Hypothalamus (tissue), 51 donors: ENCODE measurements at regions not wholly inside any gene's neighbourhood (a gene's known extent, or its start where the extent isn't known, plus 50 kb on each side); places are given as distances from the start of the nearest gene placed in this dataset.
"Not testable (repeated sequence)": the region's sequence is repeated elsewhere in the genome, so short reads cannot be mapped to it uniquely, and the experiment has no call there.

Source experiments
- DNase-seq, 51 donors: peaks; one replicate each; lab custom pipeline; 2025; lab: John Stamatoyannopoulos, UW

GRCh38 chr7:45401155-45401554 lies 173.0 kb upstream of the ADCY1 start:
- no peak for DNase-seq

- no peak for DNase-seq
Observed at GRCh38 chr7:45401851-45402250, 172.3 kb upstream of the ADCY1 start.

DNA sequence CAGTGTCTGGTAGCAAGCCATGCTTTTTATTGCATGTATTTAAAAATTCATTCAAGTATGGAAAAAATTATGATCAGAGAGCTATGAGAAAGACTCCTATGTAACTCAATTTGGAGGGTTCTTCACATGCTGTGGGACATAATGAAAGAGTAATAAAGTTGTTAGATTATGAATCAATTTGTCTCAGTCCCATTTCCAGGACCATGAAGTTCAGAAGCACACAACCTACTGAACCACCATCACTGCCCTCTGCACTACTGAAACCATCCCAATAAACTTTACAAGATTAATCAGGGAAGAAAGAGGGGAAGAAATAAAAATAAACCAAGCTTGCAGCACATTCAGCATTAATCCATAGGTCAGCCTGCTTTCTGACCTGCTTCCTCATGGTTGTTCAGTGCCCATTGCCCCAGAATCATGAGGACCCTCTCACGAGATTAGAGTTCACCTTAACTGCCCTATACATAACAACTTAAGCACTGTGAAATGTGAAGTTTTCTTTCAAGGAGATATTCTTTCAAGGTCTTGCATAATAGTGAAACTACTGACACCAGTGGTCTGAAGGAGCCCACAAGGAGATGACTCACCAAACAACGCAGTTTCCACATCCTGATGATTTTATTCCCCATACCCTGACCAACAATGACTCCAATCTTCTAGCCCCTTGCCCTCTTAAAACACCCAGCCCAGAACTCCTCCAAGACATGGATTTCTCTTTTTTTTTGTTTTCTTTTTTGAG lies 171.5 kb upstream of the ADCY1 start:
- DNase-seq, result no peak

DNA sequence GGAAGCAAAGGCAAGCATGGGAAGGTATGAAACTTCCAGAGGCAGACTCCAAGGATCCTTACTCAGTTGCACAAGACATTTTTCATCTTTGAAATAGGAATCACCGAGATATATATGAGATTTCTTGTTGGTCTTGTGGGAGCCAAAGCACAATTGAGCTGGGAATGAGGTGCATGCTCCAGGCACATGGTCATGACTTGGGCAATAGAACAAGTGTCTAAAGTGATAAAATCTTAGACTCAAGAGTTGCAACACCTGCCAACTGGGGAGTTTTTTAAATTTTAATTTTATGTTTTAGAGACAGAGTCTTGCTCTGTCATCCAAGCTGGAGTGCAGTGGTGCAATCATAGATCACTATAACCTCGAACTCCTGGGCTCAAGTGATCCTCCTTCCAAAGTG lies 169.5 kb upstream of the ADCY1 start:
- no peak for DNase-seq

DNA sequence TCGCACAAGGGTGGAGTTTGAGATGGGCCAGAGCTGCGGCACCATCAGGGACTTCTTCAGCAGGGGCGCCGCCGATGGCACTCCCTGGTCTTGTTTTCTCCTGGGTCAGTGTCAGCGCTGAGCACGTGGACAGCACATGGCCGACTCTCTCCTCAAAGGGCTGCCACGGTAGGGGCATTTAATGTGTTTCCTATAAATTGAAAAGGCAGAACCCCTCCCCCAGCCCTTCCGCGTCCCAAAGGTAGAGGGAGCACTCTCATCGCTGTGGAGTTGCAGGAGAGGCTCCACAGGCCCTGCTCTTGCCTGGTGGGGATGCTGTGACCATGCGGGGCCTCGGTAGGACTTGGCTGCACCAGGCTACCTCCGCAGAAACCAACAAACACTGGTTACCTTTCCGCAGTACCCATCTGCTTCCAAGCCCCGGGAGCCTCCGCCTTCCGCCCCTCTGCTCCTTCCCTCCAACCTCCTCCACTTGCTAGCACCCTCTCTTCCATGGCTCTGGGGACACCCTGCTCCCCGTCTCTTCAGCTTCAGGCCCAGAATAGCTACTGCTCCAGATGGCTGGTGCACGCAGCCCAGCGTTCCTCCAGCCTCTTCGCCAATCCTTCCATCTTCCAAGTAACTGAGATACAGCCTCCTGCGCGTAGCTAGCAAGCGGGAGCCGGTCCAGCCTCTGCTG lies 166.3 kb upstream of the ADCY1 start:
- peak in 2 of 51 donors; percentile 10 to 36 for DNase-seq

DNA sequence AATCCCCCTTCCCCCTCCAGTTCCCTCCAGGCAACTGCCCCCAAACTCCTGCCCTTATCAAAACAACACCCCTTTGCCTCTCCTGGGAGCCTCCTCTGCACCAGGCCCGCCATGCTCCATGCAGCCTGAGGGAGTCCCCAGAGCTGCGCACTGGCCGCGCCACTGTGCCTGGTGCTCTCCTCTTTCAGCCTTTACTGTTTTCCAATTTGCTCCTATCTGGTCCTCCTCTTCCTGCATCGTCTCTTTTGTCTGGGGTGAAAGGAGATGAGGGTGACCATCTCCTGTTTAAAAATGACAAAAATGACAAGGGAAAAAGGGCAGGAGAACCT lies 165.8 kb upstream of the ADCY1 start:
- no peak for DNase-seq

DNA sequence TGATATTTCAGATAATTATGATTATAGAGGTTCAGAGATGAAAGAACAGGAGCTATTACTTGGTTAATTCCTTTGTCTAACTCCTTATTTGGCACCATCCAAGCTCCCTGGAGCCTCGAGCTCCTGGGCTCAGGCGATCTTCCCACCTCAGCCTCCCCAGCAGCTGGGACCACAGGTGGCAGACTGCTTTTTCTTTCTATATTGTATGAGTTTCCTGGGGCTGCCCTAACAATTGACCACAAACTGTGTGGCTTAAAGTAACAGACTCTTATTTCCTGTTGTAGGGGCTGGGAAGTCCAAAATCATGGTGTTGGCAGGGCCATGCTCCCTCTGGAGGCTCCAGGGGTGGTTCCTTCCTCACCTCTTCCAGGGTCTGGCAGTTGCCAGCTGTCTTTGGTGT lies 163.3 kb upstream of the ADCY1 start:
- no peak for DNase-seq

- no peak for DNase-seq
Observed at GRCh38 chr7:45413419-45413818, 160.7 kb upstream of the ADCY1 start.

DNA sequence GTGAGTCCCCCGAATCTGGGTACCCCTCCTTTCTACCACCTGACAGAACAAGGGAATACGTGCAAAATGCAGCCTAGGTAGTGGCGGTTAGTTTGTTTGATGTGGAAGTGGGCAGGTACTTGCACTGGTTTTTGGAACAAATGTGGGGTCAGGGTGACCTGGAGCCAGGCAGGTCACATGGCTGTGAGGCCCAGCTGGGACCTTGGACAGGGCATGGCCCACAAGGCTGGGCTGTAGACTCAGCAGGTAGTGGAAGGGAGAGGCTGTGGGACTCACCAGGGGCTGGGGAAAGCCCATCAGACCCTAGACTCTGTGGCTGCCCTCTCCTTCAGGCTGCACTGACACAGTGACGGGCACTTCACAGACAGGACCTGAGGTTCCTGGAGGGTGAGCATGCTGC lies 159.9 kb upstream of the ADCY1 start:
- DNase-seq, result no peak

- DNase-seq, result no peak
Observed at GRCh38 chr7:45415265-45415664, 158.9 kb upstream of the ADCY1 start.

- no peak for DNase-seq
Observed at GRCh38 chr7:45416846-45417245, 157.3 kb upstream of the ADCY1 start.

DNA sequence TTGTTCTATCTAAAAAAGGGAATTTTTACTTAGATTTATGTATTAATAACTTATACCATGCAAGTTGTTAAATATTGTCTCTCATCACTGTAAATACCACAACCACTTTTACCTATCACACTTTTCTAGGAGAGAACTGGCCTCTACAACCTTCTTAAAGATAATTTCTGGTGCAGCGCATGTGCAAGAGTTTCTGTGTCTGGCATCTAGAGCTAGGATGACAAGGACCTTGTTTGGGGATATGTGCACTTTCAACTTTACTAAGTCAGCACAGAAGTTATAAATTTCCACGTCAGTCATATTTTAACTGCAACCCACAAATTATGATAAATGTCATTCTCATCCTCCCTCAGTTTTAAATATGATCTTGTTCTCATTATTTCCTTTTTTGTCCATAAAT lies 156.9 kb upstream of the ADCY1 start:
- DNase-seq, result no peak

DNA sequence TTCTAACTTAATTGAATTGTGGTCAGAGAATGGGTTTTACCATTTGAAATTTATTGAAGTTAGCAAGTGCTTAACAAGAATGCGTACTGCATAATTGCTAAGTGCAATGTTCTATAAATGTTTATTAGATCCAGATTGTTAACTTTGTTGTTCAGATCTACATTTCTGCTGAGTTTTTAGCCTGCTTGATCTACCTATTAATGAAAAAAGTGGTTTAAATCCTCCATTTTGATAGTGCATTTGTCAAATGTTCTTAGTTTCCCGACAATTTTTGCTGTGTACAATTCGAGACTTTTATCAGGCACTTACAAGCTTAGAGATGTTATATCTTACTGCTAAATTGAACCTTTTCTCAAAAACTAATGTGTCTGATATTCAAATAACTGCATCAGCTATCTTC lies 156.4 kb upstream of the ADCY1 start:
- no peak for DNase-seq

- no peak for DNase-seq
Observed at GRCh38 chr7:45420843-45421495, 153.2 kb upstream of the ADCY1 start.

- DNase-seq, result no peak
Observed at GRCh38 chr7:45421806-45422205, 152.4 kb upstream of the ADCY1 start.

DNA sequence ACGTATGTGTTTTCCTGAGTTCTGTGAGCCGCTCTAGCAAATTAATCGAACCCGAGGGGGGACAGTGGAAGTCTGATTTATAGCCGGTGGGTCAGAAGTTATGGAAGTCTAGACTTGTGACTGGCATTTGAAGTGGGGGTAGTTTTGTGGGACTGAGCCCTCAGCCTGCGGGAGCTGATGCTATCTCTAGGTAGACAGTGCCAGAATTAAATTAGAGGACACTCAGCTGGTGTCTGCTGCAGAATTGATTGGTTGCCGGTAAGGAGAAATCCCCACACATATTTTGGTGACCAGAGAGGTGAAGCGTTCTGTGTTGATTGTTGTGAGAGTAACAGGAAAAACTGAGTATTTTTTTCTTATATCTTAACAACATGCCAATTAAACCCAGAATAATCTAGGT lies 143.8 kb upstream of the ADCY1 start:
- no peak for DNase-seq

GRCh38 chr7:45434167-45434784 lies 139.9 kb upstream of the ADCY1 start:
- no peak for DNase-seq

- no peak for DNase-seq
Observed at GRCh38 chr7:45435131-45435530, 139.0 kb upstream of the ADCY1 start.

DNA sequence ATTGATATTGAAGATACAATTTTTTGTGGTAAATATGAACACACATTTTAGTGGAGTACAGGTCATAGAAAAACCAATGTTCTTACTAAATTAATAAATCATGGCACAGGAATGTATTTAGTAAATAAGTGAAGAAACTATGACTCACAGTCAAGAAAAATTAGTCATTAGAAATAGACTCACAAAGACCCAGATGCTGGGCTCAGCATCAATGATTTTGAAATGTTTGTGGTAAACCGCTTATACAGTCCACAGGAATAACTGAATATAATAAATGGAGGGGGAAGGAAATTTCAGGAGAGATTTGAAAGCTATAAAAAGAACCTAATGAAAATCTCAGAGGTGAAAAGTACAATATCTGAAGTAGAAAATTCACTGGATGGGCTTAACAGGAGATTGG lies 138.3 kb upstream of the ADCY1 start:
- DNase-seq, result no peak

DNA sequence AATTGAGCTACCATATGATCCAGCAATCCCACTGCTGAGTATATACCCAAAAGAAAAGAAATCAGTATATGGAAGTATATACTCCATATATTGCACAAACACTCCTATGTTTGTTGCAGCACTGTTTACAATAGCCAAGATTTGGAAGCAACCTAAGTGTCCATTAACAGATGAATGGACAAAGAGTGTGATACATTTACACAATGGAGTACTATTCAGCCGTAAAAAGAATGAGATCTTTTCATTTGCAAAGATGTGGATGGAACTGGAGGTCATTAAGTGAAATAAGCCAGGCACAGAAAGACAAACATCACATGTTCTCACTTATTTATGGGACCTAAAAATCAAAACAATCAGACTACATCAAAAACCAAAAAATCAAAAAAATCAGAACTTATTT lies 133.4 kb upstream of the ADCY1 start:
- not testable (repeated sequence) for DNase-seq

DNA sequence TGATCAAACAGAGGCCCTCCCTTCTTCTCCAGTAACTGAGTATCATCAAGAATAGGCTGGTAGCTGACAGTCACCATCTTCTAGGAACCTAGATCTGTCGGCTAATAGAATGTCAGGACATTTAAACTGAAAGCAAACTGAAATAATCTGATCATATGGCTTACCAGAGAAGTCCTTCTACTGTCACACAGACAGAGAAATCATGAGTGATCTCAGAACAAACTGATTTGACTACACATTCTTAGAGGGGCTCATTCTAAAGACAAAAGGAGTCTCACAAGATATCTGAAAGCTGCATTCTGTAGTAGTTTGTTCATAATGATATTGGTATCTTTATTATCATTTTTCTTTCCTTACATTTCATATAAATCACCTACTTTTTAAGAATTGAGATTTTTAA lies 130.9 kb upstream of the ADCY1 start:
- no peak for DNase-seq
